ENCODE measurements at regions not wholly inside any gene's neighbourhood (a gene's known extent, or its start where the extent isn't known, plus 50 kb on each side); places are given as distances from the start of the nearest gene placed in this dataset.
A peak's percentile ranks its signal among the peaks of the same experiment; 100 is the strongest.

- no peaks in the 10 kb centered on the region for H3K36me3 Mint-ChIP-seq
- Histone ChIP-seq H3K4me2 (replicated peaks; ENCODE audit: extremely low read depth, low read length, poor library complexity, severe bottlenecking) (no peak overlapping the region), H3K79me2 (ENCODE audit: insufficient read depth, low read length) (no peaks in the 10 kb centered on the region), H3K4me1 (ENCODE audit: control insufficient read depth in 1 of 2, insufficient read depth in 2 of 2, low read length in 2 of 2) (no peaks in the 10 kb centered on the region), H3K9me3 (replicated peaks in 1 of 2; ENCODE audit: control insufficient read depth in 1 of 2, insufficient read depth in 1 of 2, low read length in 2 of 2) (peaks cover 17 to 20% of the 10 kb centered on the region in 2 donors), H2AFZ (ENCODE audit: insufficient read depth, low read depth, low read length, poor library complexity, severe bottlenecking) (no peak overlapping the region), H4K20me1 (ENCODE audit: insufficient read depth, low read length) (no peaks in the 10 kb centered on the region), H3K27ac (ENCODE audit: low read depth in 1 of 2, low read length in 2 of 2) (no peak overlapping the region), H3K4me3 (replicated peaks in 1 of 3; ENCODE audit: low read depth in 2 of 3, low read length in 3 of 3) (no peak overlapping the region), H3K36me3 (replicated peaks in 1 of 2; ENCODE audit: control insufficient read depth in 1 of 2, insufficient read depth in 2 of 2, low read length in 2 of 2) (no peaks in the 10 kb centered on the region), H3K27me3 (ENCODE audit: control insufficient read depth in 2 of 2, insufficient read depth in 2 of 2, low read length in 2 of 2) (no peaks in the 10 kb centered on the region), H3K9ac (ENCODE audit: insufficient read depth, low read length, poor library complexity, severe bottlenecking) (no peak overlapping the region)
- no peaks in the 10 kb centered on the region for H3K4me1 Mint-ChIP-seq
- no peak for DNase-seq
- H3K4me3 Mint-ChIP-seq: no peak overlapping the region
- peak overlapping the region in 1 of 7 donors; percentile 79 for H3K27ac Mint-ChIP-seq
- H3K9me3 Mint-ChIP-seq: peaks cover 2 to 13% (median 3%) of the 10 kb centered on the region in 7 donors
- WGBS (ENCODE audit: insufficient coverage): 80% methylated on average over 3 of the region's 3 CpGs
- intact Hi-C loops (cut with micrococcal nuclease): no loop called here
- TF ChIP-seq CTCF (IDR thresholded peaks at IDR 0.05): no peak
- no peaks in the 10 kb centered on the region for H3K27me3 Mint-ChIP-seq (ENCODE audit: low read depth in 3 of 3)
These were observed 1505.0 kb downstream of the SI start for GRCh38 chr3:163573324-163573723.

GRCh38 chr3:163572856-163573255, 1505.4 kb downstream of the SI start:
- no peaks in the 10 kb centered on the region for H3K36me3 ChIP-seq (replicated peaks in 1 of 2; ENCODE audit: control insufficient read depth in 1 of 2, insufficient read depth in 2 of 2, low read length in 2 of 2)
- H3K9ac ChIP-seq (ENCODE audit: insufficient read depth, low read length, poor library complexity, severe bottlenecking): no peak overlapping the region
- peaks cover 2 to 13% (median 3%) of the 10 kb centered on the region in 7 donors for H3K9me3 Mint-ChIP-seq
- no peaks in the 10 kb centered on the region for H4K20me1 ChIP-seq (ENCODE audit: insufficient read depth, low read length)
- H3K79me2 ChIP-seq (ENCODE audit: insufficient read depth, low read length): no peaks in the 10 kb centered on the region
- intact Hi-C loops (cut with micrococcal nuclease): no loop called here
- no peak for DNase-seq
- H3K4me3 Mint-ChIP-seq: no peak overlapping the region
- H3K4me3 ChIP-seq (replicated peaks in 1 of 3; ENCODE audit: low read depth in 2 of 3, low read length in 3 of 3): no peak overlapping the region
- H3K27ac Mint-ChIP-seq: no peak overlapping the region
- WGBS (ENCODE audit: insufficient coverage): no CpG with 5 or more reads among the region's 1 CpG
- H3K27ac ChIP-seq (ENCODE audit: low read depth in 1 of 2, low read length in 2 of 2): no peak overlapping the region
- H3K36me3 Mint-ChIP-seq: no peaks in the 10 kb centered on the region
- no peak overlapping the region for H2AFZ ChIP-seq (ENCODE audit: insufficient read depth, low read depth, low read length, poor library complexity, severe bottlenecking)
- no peaks in the 10 kb centered on the region for H3K4me1 Mint-ChIP-seq
- peaks cover 17 to 20% of the 10 kb centered on the region in 2 donors for H3K9me3 ChIP-seq (replicated peaks in 1 of 2; ENCODE audit: control insufficient read depth in 1 of 2, insufficient read depth in 1 of 2, low read length in 2 of 2)
- H3K4me1 ChIP-seq (ENCODE audit: control insufficient read depth in 1 of 2, insufficient read depth in 2 of 2, low read length in 2 of 2): no peaks in the 10 kb centered on the region
- no peak for TF ChIP-seq CTCF (IDR thresholded peaks at IDR 0.05)
- no peak overlapping the region for H3K4me2 ChIP-seq (replicated peaks; ENCODE audit: extremely low read depth, low read length, poor library complexity, severe bottlenecking)
- no peaks in the 10 kb centered on the region for H3K27me3 Mint-ChIP-seq (ENCODE audit: low read depth in 3 of 3)
- no peaks in the 10 kb centered on the region for H3K27me3 ChIP-seq (ENCODE audit: control insufficient read depth in 2 of 2, insufficient read depth in 2 of 2, low read length in 2 of 2)

All from CD14-positive monocyte (primary cell).